ENCODE measurements at regions not wholly inside any gene's neighbourhood (a gene's known extent, or its start where the extent isn't known, plus 50 kb on each side); places are given as distances from the start of the nearest gene placed in this dataset.

- no peak for DNase-seq (ENCODE audit: low spot score)
- peak; percentile 58 for TF ChIP-seq CTCF (conservative IDR thresholded peaks at IDR 0.05; ENCODE audit: low read depth)
- ChIA-PET POLR2A (ENCODE audit: low non-redundant PET) (no interaction called here), CTCF (interaction anchor here (0.5 to 1.0 kb wide), 4 partner anchors 36 to 301 kb away, joined by 3 to 10 read pairs (median 8); partner anchors contain the start of gene ZFP36L2)
- H3K27ac ChIP-seq: peak overlapping the region; percentile 98
These were observed 99.0 kb downstream of the ZFP36L2 start for GRCh38 chr2:43127208-43127940.

- no peak for DNase-seq (ENCODE audit: low spot score)
- ChIA-PET CTCF (interaction anchor here (0.5 to 1.0 kb wide), 5 partner anchors 35 to 1392 kb away, joined by 3 to 10 read pairs (median 5); partner anchors contain the start of gene ZFP36L2), POLR2A (ENCODE audit: low non-redundant PET) (no interaction called here)
- peak overlapping the region; percentile 98 for H3K27ac ChIP-seq
- no peak for TF ChIP-seq CTCF (conservative IDR thresholded peaks at IDR 0.05; ENCODE audit: low read depth)
These were observed 99.6 kb downstream of the ZFP36L2 start for GRCh38 chr2:43126817-43127207.

GRCh38 chr2:43125090-43125998 lies 101.1 kb downstream of the ZFP36L2 start:
- CTCF ChIA-PET: interaction anchor here (0.6 kb wide), 2 partner anchors 63 to 247 kb away, joined by 3 read pairs; no protein-coding TSS in a partner anchor
- POLR2A ChIA-PET (ENCODE audit: low non-redundant PET): no interaction called here
- no peak for TF ChIP-seq CTCF (conservative IDR thresholded peaks at IDR 0.05; ENCODE audit: low read depth)
- H3K27ac ChIP-seq: peak overlapping the region; percentile 98
- no peak for DNase-seq (ENCODE audit: low spot score)

- ChIA-PET CTCF (interaction anchor here (0.6 kb wide), 3 partner anchors 64 to 247 kb away, joined by 3 read pairs; no protein-coding TSS in a partner anchor), POLR2A (ENCODE audit: low non-redundant PET) (no interaction called here)
- TF ChIP-seq CTCF (conservative IDR thresholded peaks at IDR 0.05; ENCODE audit: low read depth): no peak
- DNase-seq (ENCODE audit: low spot score): no peak
- peak overlapping the region; percentile 98 for H3K27ac ChIP-seq
These were observed 101.7 kb downstream of the ZFP36L2 start for GRCh38 chr2:43124687-43125057.

- CTCF ChIA-PET: interaction anchor here (0.6 kb wide), 2 partner anchors 64 to 120 kb away, joined by 3 read pairs; no protein-coding TSS in a partner anchor
- POLR2A ChIA-PET (ENCODE audit: low non-redundant PET): no interaction called here
- no peak for DNase-seq (ENCODE audit: low spot score)
- TF ChIP-seq CTCF (conservative IDR thresholded peaks at IDR 0.05; ENCODE audit: low read depth): no peak
- peak overlapping the region; percentile 98 for H3K27ac ChIP-seq
These were observed 102.3 kb downstream of the ZFP36L2 start for GRCh38 chr2:43123981-43124686.

GRCh38 chr2:43123486-43123885 lies 102.9 kb downstream of the ZFP36L2 start:
- no peak for DNase-seq (ENCODE audit: low spot score)
- no peak for TF ChIP-seq CTCF (conservative IDR thresholded peaks at IDR 0.05; ENCODE audit: low read depth)
- ChIA-PET CTCF (no interaction called here), POLR2A (ENCODE audit: low non-redundant PET) (no interaction called here)
- H3K27ac ChIP-seq: peak overlapping the region; percentile 98

Data from RWPE1 (cell line).